Activated CD4-positive, alpha-beta T cell treated with anti-CD3 and anti-CD28 coated beads for 48 hours (primary cell): ENCODE measurements at regions not wholly inside any gene's neighbourhood (a gene's known extent, or its start where the extent isn't known, plus 50 kb on each side); places are given as distances from the start of the nearest gene placed in this dataset.
A peak's percentile ranks its signal among the peaks of the same experiment; 100 is the strongest.
"Not testable (repeated sequence)": the region's sequence is repeated elsewhere in the genome, so short reads cannot be mapped to it uniquely, and the experiment has no call there.

ENCODE experiments used
- DNase-seq: peaks from one replicate; pipeline ENCODE4 v3.0.0-alpha.2; 2020

- peak; percentile 70 for DNase-seq
These were observed 51.5 kb upstream of the MUC20 start for GRCh38 chr3:195669310-195669709.

DNA sequence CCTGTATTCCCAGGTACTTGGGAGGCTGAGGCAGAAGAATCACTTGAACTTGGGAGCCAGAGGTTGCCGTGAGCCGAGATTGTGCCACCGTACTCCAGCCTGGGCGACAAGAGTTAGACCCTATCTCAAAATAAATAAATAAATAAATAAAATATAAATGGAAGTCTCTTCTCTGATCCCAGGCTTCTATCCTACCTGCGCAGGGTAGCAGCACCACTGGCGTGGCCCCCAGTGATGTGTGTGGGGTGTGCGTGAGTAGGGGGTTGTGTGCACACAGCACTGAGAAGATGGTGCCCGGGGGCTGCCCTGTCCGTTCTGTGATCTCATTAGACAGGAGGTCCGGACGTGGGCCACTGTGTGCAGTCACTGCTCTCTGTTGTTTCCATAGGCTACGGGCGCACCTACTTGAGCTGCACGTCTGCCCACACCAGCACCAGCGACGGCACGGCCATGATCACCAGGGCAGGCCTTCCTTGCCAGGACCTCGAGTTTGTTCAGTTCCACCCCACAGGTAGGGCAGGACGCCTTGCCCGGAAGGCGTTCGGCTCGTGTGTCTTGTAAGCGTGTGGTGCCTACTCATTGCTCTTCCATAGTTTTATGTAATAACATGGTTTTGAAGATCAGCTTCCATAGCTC lies 52.5 kb upstream of the MUC20 start:
- DNase-seq, result not testable (repeated sequence)

DNA sequence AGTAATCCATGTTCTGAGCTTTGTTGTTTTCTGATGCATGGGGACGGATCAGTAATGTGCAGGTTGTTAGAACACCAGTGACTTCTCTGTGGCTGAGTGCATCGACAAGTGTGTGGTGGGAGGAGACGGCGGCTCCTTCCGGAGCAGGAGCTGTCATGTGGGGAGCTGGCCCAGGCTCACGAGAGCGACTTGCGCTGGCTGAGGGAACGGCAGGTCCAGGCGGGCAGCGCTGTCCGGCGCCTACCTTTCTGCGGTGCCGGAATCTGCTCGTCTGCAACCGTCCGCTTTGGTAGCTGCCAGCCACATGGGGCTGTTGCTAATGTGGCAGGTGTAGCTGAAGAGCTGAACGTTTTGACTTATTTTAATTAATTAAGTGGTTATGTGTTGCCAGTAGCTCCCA lies 55.5 kb upstream of the MUC20 start:
- not testable (repeated sequence) for DNase-seq

GRCh38 chr3:195664131-195664530 lies 56.6 kb upstream of the MUC20 start:
- not testable (repeated sequence) for DNase-seq

DNA sequence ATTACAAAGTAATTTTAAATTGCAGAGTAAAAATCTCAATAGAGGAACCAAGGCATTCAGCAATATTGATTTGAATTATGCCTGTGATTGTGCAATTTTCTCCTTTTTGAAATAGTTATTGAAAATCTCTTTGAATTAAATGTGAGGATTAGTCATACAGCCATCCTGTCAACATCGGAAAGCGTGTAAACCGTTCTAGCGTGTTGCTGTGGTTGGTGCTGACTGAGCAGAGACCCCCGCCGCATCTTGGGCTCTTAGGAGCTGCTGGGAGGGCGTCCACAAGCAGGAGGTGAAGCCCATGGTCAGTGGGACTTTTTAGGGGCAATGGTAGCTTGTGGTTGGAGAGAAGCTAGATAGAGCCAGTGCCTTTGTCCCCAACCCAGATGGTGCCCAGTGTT lies 61.6 kb upstream of the MUC20 start:
- DNase-seq, result not testable (repeated sequence)

DNA sequence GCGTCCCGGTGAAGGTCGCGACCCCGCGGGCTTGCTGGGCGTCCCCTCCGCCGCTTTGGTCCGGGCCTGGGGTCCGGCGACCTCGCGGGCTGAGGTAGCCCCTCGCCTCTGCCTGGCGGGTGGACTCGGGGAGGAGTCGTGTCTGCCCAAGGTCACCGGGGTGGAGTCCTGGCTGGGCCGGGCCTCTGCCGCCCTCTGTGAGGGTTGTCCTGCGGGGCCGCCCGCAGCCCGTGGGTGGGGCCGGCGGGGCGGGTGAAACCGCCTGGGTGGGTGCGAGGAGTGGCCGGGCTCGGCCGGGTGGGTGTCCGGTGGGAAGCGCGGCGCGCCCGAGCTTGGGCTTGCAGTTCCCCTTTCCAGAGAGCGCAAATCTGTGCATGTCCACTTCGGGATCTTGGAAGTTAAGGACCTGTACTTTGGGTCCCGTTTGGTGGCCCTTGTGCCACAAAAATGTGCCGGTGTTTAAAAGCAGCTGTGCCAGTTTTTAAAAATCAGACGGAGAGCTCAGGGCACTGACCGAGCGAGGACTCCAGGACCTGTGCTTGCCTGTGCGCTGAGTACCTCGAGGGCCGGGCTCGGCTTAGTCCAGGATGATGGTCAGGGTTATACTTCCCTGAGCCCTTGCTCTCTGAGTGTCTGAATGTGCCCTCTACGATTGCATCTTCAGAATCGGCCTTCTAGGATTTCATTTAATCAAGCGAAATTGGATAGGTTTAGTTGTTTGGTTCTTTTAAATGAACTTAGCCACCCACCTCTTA lies 62.2 kb upstream of the MUC20 start:
- DNase-seq, result peak; percentile 16

DNA sequence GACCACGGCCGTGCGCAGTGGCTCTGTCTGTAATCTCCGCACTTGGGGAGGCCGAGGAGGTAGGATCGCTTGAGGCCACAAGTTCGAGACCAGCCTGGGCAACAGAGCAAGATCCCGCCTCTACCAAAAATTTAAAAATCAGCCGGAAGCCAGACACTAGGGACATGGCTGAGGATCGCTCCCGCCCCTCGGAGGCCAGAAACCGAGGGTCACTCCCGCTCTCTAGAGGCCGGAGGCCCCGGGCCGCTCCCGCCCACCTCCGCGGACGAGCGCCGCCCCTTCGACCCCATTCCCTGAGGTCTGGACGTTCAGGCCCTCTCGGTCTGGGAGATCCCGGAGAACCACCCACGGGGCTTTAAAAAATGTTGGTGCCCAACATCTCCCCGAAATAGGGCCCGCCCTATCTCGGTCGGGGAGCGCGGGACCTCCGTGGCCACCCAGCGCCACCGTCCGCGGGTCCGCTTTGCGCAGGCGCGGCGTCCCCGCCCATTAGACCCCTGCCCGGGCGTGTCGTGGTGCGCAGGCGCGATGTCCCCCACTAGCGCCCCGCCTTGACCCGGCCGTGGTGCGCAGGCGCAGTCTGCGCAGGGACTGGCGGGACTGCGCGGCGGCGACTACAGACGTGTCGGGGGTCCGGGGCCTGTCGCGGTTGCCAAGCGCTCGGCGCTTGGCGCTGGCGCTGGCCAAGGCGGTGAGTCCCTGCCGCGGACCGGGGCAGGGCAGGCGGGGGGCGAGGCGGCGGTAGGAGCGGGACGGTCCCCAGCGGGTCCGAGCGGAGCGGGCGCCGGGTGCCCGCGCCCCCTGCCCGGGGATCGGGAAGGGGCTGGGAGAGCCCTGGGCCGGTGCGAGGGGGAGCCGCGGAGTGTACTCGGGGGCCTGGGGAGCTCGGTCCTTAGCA lies 63.1 kb upstream of the MUC20 start:
- peak; percentile 94 for DNase-seq

- DNase-seq, result not testable (repeated sequence)
These were observed 64.7 kb upstream of the MUC20 start for GRCh38 chr3:195656091-195656490.

DNA sequence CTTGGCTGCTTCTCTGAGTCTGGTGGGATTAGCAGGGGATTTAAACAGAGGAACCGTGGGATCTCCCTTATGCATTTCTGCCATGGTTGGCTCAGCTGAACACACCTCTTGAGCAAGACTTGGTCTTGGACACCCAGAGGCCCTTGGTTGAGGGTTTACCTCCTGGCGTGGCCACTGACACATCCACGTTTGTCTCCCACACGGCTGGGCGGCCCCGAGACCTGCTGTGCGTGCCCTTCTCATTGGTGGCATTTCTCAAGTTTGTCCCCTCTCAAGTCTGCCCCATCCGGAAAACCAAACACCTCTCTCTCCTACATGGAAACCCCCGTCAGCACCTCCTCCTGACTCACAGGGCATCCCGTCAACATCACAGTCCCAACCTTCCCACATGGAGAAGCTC lies 66.0 kb upstream of the MUC20 start:
- not testable (repeated sequence) for DNase-seq

DNA sequence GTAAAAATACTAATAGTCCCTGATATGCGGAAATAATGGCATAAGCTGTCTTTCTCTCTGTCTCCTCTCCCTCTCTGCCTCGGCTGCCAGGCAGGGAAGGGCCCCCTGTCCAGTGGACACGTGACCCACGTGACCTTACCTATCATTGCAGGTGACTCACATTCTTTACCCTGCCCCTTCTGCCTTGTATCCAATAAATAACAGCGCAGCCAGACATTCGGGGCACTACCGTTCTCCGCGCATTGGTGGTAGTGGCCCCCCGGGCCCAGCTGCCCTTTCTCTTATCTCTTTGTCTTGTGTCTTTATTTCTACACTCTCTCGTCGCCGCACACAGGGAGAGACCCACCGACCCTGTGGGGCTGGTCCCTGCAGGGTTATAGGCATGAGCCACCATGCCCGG lies 66.6 kb upstream of the MUC20 start:
- not testable (repeated sequence) for DNase-seq

DNA sequence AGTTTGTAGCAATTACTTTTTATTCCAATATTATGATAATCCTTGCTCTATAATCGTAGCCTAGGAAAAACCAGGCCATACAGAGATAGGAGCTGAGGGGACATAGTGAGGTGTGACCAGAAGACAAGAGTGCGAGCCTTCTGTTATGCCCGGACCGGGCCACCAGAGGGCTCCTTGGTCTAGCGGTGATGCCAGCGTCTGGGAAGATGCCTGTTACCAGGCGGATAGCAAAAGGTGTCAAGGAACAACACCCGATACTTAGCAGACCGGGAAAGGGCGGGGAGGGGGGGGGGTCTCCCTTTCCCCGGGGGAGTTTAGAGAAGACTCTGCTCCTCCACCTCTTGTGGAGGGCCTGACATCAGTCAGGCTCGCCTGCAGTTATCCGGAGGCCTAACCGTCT lies 67.1 kb upstream of the MUC20 start:
- DNase-seq, result peak; percentile 38

DNA sequence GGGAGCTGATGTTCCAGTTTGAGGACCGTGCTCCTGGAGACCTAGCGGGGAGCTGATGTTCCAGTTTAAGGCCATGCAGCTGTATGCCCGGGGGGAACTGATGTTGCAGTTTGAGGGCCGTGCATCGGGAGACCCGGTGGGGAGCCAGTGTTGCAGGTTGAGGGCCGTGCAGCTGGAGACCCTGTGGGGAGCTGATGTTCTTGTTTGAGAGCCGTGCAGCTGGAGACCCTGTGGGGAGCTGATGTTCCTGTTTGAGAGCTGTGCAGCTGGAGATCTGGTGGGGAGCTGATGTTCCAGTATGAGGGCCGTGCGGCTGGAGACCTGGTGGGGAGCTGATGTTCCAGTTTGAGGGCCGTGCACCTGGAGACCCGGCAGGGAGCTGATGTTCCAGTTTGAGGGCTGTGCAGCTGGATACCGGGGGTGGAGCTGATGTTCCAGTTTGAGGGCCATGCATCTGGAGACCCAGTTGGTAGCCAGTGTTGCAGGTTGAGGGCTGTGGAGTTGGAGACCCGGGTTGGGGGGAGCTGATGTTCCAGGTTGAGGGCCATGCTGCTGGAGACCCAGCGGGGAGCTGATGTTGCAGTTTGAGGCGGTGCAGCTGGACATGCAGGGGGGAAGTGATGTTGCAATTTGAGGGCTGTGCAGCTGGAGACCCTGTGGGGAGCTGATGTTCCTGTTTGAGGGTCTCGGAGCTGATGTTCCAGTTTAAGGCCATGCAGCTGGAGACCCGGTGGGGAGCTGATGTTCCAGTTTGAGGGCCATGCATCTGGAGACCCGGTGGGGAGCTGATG lies 64.4 kb upstream of the APOD start:
- DNase-seq, result not testable (repeated sequence)

GRCh38 chr3:195645872-195646271 lies 62.1 kb upstream of the APOD start:
- DNase-seq, result not testable (repeated sequence)

- not testable (repeated sequence) for DNase-seq
These were observed 59.5 kb upstream of the APOD start for GRCh38 chr3:195643245-195643644.

GRCh38 chr3:195642311-195642710 lies 58.6 kb upstream of the APOD start:
- DNase-seq, result not testable (repeated sequence)

DNA sequence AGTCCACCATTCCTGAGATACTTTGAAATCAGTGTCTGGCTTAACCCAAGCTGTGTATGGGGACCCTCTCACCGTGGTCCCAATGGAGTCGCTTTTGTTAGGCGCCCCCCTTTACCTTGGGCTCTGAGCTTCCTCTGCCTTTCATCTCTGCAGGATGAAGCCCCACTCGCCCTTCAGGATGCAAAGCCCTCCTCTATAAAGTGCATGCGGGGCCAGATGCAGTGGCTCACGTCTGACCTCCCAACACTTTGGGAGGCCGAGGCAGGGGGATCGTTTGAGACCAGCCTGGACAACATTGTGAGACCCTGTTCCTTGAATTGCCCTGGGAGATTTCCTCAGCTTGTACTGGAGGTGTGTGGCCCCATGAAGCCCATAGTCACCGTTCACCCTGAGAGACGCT lies 54.7 kb upstream of the APOD start:
- not testable (repeated sequence) for DNase-seq

GRCh38 chr3:195637473-195638233 lies 53.9 kb upstream of the APOD start:
- DNase-seq, result not testable (repeated sequence)

GRCh38 chr3:195637011-195637410 lies 53.3 kb upstream of the APOD start:
- DNase-seq, result not testable (repeated sequence)

DNA sequence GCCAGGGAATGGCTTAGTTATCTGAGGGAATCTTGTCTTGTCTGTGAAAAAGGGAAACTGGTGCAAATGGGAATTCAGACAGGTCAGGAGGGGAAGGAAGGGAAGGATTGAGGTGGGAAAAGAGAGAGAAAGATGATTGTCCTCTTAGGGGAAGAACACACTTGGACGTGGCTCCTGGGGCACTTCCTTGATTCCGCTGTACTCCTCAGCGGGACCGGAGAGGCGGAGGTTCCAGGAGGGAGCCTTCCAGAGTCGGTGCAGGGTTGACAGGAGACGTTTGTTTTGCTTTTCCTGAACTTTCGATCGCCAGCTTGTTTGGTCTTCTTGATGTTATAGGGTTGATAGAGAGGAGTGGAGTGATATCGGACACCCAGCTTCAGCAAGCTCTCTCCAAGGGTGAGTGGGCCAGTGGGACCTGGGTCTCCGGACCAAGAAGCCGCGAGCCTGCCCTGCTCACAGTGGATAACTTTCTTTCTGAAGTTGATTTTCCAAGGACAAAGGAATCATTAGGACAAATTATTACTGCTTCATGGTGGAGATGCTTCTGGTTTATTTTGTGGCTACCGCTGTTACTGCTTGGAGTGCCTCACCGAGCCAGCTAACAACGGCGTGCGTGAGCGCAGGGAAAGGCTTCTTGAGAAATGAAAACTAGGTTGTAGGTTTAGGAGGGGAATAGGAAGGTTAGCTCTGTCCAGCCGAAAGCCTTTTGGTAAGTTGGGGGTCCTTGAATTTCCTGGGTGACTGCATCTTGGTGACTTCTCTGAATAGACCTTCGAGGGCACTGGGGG lies 52.4 kb upstream of the APOD start:
- not testable (repeated sequence) for DNase-seq

DNA sequence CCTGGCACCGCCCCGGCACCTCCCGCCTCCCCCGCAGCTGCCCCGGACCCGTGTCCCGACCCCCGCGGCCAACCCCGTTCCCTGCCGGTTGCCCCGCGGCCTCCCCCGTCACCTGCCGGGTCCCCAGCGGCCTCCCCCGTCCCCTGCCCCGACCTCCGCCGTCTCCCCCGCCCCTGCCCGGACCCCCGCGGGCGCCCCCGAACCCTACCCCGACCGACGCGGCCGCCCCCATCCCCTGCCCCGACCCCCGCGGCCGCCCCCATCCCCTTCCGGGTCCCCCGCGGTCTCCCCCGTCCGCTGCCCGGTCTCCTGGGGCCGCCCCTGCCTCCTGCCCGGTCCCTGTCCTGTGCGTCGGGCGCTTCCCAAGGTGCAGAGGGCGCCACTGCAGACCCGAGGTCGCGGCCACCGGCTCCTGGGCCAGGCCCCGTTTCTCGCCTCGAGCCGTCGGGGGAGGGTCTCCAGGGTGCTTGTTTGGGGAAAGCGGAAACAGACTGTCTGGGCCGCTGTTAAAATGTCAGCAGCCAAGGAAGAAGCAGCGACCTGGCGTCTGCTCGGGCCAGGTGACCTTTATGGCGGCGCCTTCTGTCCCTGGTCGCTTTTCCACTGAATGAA lies 51.6 kb upstream of the APOD start:
- not testable (repeated sequence) for DNase-seq
